Ecto neural progenitor cell (in vitro differentiated cells): ENCODE measurements at regions not wholly inside any gene's neighbourhood (a gene's known extent, or its start where the extent isn't known, plus 50 kb on each side); places are given as distances from the start of the nearest gene placed in this dataset.

ENCODE experiments used
- DNase-seq: peaks from one replicate; pipeline ENCODE4 v3.0.0-alpha.2; 2018; ENCODE audit warnings: low spot score

DNA sequence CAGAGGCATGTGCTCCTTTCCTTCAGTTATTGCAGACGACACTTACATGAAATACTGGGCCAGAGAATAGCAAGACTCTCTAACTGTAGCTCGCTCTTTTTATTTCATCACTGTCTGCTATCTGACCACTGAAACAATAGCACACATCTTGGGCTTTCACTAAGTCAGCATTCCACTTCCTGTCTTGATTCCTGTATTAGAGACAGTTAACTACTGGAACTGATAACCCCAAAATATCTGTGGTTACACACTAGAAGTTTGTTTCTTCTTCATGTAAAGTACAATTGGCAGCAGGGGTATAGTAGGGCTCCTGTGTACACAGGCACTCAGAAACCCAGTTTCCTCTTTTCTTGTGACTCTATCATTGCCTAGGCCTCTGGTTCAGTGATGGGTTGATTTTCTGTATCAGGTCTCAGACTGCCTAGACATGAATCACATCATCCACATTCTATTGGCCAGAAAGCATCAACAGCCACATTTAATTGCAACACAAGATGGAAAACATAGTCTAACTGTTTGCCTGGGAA, 230.2 kb upstream of the CD96 start:
- no peak for DNase-seq

DNA sequence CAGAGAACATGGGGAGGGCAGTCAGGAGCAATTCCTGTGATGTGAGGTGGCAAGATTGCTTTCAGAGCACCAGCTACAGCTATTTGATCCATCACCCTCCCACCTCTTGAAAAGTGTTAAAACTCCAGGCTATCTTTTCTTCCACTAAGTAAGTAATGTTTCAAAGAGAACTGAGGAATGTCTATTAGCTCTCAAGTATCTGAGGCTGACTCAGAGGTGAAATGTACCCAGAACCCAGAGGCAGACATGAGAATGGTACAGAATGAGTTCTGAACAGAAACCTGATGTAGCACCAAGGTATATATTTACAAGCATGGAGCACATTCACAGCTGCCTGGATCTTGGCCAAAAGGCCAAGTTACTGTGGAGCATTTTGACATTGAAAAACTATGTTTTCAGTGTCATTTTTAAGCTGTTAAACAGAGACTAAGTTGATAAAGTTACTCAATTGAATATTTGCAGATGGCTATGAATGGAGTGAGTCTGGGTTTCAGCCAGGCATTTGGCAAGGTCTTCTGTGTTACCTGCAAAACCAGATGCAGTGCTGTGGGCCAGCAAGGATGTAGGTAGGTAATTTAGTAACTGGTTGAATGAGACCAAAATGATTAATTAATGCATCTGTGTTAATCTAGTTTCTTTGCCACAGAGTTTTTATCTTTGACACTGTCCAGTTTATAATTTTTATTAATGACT, 227.7 kb upstream of the CD96 start:
- no peak for DNase-seq

DNA sequence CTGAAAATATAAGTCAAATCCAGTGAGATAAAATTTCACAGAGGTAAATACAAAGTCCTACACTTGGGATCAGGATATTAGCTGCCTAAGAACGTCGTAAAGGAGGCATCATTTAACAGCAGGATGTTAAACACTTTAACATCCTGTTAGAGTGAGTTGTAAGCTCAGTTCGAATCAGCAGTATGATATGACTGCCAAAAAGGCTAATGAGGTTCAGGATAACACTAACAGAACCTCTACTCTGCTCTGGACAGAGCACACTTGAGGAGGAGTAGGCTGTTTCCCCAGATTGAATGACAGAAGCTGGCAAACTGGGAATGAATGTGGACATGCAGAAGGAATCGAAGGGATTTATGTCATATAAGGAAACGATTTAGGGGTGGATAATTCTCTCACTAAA, 227.1 kb upstream of the CD96 start:
- DNase-seq: no peak

DNA sequence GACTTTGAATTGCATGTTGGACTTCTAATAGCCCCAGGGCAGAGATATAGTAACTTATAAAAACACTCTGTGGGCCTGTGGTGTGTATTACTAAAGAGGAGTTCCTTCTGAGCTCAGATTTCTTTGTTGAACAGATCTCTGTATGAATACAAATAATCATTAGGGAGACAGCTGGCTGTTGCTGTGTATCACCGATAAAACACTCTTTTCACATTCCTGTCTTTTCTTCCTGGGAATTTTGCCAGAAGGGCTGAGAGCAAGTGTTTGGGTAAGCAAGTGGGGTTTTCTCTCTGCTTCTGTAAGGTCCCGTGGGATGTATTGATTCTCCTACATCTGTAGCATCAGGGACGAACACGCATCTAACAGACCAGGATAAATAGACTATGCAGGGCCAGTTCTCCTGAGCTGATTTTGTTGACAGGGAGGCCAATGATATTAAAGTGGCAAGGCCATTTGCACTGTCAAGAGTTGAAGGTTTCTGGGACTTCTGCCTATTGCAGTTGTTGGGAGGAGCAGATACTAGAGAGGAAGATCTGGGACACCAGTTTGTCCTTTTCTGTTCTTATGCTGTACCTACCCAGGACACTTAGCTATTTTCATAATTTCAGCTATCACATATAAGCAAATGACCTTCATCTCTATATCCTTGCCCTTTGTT, 225.9 kb upstream of the CD96 start:
- no peak for DNase-seq

DNA sequence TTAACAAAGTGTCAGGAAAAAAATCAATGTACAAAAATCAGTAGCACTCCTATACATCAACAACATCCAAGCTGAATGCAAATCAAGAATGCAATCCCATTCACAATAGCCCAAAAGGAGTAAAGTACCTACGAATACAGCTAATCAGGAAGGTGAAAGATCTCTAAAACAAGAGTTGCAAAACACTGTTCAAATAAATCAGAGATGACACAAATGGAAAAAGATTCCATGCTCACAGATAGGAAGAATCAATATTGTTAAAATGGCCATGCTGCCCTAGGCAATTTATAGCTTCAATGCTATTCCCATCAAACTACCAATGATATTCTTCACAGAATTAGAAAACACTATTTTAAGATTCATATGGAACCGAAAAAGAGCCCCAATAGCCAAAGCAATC, 223.7 kb upstream of the CD96 start:
- no peak for DNase-seq

GRCh38 chr3:111319598-111319997, 222.4 kb upstream of the CD96 start:
- DNase-seq: no peak

- no peak for DNase-seq
Measured at GRCh38 chr3:111321786-111322185, 220.2 kb upstream of the CD96 start.

- no peak for DNase-seq
Measured at GRCh38 chr3:111323019-111323418, 219.0 kb upstream of the CD96 start.

DNA sequence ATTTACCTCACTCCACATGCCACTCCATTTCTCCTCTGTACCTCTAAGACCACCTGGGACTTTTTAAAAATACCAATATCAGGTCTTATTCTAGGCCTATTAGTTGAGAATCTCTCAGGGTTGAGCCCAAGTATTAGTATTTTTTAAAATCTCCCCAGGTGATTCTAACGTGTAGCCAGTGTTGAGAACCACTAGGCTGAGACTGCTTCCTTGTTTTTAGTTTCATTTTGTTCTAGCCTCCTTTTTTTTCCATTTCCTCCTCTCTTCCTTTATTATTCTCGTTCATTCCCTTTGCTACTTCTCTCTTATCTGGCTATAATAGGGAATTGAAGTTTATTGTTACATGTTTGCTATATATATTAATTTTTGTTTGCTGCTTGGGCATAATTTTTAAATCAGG, 217.8 kb upstream of the CD96 start:
- no peak for DNase-seq

GRCh38 chr3:111324645-111325044, 217.4 kb upstream of the CD96 start:
- no peak for DNase-seq

DNA sequence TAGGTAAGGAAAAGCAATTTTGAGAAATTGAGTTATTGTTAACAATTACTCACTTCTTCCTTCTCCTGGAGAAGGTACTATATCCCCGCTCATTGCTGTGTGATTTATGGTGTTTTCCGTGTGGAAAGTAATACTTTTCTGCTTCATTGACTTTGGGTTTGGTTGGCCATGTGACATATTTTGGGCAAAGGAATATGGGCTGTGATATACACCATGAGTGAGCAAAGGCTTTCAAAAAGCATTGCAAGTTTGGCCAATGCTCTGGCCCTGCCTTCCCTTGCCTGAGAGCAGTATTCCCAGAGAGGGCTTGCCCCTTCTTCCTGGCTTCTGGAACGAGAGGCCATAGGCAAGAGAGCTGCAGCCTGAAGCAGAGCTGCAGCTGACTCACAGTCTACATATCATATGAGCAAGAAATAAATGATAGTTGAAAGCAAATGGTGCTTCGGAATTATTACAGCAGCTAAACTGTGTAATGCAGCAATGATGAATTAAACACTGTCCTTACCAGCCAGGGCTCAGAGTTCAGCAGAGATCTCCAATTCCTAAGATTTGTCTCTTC, 216.8 kb upstream of the CD96 start:
- no peak for DNase-seq

GRCh38 chr3:111326144-111326995, 215.6 kb upstream of the CD96 start:
- DNase-seq: no peak

DNA sequence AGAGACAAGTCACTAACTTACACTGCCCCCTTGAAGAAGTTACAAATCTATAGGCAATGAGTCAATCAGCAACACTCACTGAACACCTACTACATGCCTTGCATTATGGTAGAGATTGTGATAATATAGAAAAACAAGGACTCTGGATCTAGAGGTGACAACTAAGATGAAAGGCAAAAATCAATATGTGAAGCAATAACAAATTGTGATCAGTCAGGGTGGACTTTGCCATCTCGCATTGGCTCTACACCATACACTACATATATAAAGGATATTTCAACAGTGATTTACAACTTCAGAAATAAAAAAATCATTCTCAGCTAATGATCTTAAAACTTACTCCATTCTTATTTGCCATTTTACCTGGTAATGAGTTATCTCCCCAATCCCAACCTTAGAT, 210.7 kb upstream of the CD96 start:
- no peak for DNase-seq

DNA sequence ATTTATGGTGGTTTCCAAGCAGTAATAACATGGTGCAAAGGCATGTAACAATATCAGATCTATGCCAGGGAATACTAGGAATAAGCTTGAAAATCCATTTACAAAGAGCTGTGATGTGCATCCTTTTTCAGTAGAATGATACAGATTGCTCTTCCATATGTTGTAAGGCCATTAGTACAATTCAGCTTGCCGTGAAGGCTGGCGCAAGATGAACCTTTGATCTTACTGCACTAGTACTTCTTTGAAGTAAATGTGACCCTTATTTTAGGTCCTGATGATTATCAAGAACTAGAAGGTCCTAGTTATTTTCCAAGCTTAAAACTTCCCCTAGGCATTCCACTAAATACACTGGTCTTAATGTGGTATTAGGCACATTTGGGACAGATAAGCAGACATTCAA, 210.1 kb upstream of the CD96 start:
- no peak for DNase-seq

- DNase-seq: no peak
Measured at GRCh38 chr3:111332488-111333080, 209.4 kb upstream of the CD96 start.

- DNase-seq: no peak
Measured at GRCh38 chr3:111333642-111334041, 208.4 kb upstream of the CD96 start.

GRCh38 chr3:111335512-111336303, 206.3 kb upstream of the CD96 start:
- no peak for DNase-seq

DNA sequence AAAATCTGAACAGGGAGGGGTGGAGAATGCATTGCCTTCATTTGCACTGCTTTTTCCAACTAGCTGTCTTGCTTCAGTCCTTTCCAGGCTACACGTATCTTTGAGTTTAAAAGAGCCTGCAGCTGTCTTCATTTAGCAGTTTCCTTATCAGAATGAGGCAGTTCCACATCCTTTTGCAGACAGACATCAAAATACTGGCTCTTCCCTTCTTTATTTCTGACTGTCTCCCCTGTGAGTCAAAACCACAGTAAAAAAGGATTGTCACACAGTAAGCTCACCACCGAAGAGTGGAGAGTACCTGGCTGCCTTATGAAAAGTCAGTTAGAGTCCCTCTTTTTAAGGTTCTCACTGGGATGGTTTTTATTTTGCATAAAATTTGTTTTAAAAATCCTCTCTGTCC, 205.5 kb upstream of the CD96 start:
- no peak for DNase-seq

GRCh38 chr3:111338059-111338698, 203.8 kb upstream of the CD96 start:
- peak; percentile 57 for DNase-seq

GRCh38 chr3:111339017-111339416, 203.0 kb upstream of the CD96 start:
- no peak for DNase-seq

- DNase-seq: no peak
Measured at GRCh38 chr3:111351334-111351733, 190.7 kb upstream of the CD96 start.
